Right atrium auricular region (tissue), 2 donors: ENCODE measurements at regions not wholly inside any gene's neighbourhood (a gene's known extent, or its start where the extent isn't known, plus 50 kb on each side); places are given as distances from the start of the nearest gene placed in this dataset.

ENCODE experiments used
- DNase-seq: peaks from one replicate; pipeline ENCODE4 v3.0.0-alpha.2; 2019; ENCODE audit warnings: low spot score
- H3K27ac ChIP-seq, 2 donors: fragments of 200-600 bp; sonication (generic); 1 replicate in 1 of 2; 2 replicates in 1 of 2; pipeline ENCODE4 v1.5.1; 2016 to 2019
- H3K27me3 ChIP-seq, 2 donors: fragments of 200-600 bp; sonication (generic); one replicate each; pipeline versions ENCODE4 v1.5.1 to v1.6.0; 2017 to 2019
- H3K36me3 ChIP-seq: fragments of 200-600 bp; sonication (generic); one replicate; pipeline ENCODE4 v1.5.1; 2016
- H3K4me1 ChIP-seq, 2 donors: fragments of 200-600 bp; sonication (generic); one replicate each; pipeline versions ENCODE4 v1.5.1 to v1.6.0; 2017 to 2019
- H3K4me3 ChIP-seq, 2 donors: fragments of 200-600 bp; sonication (generic); 1 replicate in 1 of 2; 2 replicates in 1 of 2; pipeline ENCODE4 v1.5.1; 2017 to 2019; ENCODE audit warnings: mild to moderate bottlenecking in 1 of 2, moderate library complexity in 1 of 2
- H3K9me3 ChIP-seq, 2 donors: fragments of 200-600 bp; sonication (generic); one replicate each; pipeline ENCODE4 v1.5.1; 2019
- CTCF ChIP-seq, 2 donors: fragments of 200-600 bp; sonication (generic); IDR thresholded peaks; one replicate each; pipeline ENCODE4 v1.5.1; 2019; ENCODE audit warnings: antibody characterized with exemption in 2 of 2

GRCh38 chr14:66117600-66117999 lies 368.6 kb upstream of the CCDC196 start:
- H3K27ac ChIP-seq: no peak overlapping the region
- H3K9me3 ChIP-seq: no peaks in the 10 kb centered on the region
- TF ChIP-seq CTCF (IDR thresholded peaks at IDR 0.05): no peak
- H3K4me1 ChIP-seq: no peaks in the 10 kb centered on the region
- H3K4me3 ChIP-seq: no peak overlapping the region
- H3K27me3 ChIP-seq: no peaks in the 10 kb centered on the region
- no peak for DNase-seq
- no peaks in the 10 kb centered on the region for H3K36me3 ChIP-seq

- Histone ChIP-seq H3K27ac (no peak overlapping the region), H3K4me1 (no peaks in the 10 kb centered on the region), H3K4me3 (no peak overlapping the region), H3K36me3 (no peaks in the 10 kb centered on the region), H3K27me3 (no peaks in the 10 kb centered on the region), H3K9me3 (no peaks in the 10 kb centered on the region)
- TF ChIP-seq CTCF (IDR thresholded peaks at IDR 0.05): no peak
- DNase-seq: no peak
Measured at GRCh38 chr14:66119606-66120231, 366.5 kb upstream of the CCDC196 start.

DNA sequence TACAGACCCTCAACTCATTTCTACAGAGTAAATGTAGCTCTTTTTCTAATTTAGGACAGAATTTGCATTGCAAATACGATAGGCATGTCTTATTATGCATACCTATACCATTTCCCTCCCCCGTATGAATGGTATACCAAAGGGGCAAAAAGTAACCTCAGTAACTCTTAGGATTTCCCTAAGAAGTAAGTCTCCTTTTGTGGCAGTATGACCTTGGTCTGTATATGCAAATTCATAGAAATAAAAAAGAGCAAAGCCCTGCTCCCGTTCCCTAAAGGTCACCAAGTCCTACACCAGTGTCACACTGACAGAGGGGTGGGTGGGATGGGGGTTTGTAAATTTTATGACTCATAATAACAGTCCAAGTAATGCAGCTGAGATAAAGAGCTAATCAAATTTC lies 365.8 kb upstream of the CCDC196 start:
- Histone ChIP-seq H3K9me3 (no peaks in the 10 kb centered on the region), H3K4me3 (no peak overlapping the region), H3K27me3 (no peaks in the 10 kb centered on the region), H3K36me3 (no peaks in the 10 kb centered on the region), H3K27ac (no peak overlapping the region), H3K4me1 (no peaks in the 10 kb centered on the region)
- TF ChIP-seq CTCF (IDR thresholded peaks at IDR 0.05): no peak
- no peak for DNase-seq

GRCh38 chr14:66121859-66122258 lies 364.3 kb upstream of the CCDC196 start:
- Histone ChIP-seq H3K9me3 (no peaks in the 10 kb centered on the region), H3K4me1 (no peaks in the 10 kb centered on the region), H3K27ac (no peak overlapping the region), H3K36me3 (no peaks in the 10 kb centered on the region), H3K4me3 (no peak overlapping the region), H3K27me3 (no peaks in the 10 kb centered on the region)
- TF ChIP-seq CTCF (IDR thresholded peaks at IDR 0.05): no peak
- DNase-seq: no peak

DNA sequence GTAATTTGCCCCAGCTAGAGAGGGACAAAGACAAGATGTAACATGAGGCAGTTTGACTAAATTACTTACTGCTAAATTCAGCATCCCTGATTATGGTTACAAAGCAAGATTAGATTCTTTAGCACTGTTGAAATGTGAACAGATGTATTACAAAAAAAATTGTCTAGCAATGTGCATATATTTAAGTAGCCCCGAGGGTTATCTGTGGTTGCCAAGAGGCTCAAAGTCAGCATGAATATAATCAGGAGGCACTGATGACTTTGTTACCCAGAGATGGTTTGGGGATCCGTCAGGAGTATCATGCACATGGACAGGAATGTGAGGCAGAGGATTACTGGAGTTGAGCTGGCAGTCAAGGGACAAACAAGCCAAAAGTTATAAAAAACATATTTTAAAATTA lies 356.9 kb upstream of the CCDC196 start:
- Histone ChIP-seq H3K4me1 (no peaks in the 10 kb centered on the region), H3K9me3 (no peaks in the 10 kb centered on the region), H3K4me3 (no peak overlapping the region), H3K36me3 (no peaks in the 10 kb centered on the region), H3K27me3 (no peaks in the 10 kb centered on the region), H3K27ac (no peak overlapping the region)
- no peak for TF ChIP-seq CTCF (IDR thresholded peaks at IDR 0.05)
- no peak for DNase-seq

GRCh38 chr14:66131111-66131510 lies 355.1 kb upstream of the CCDC196 start:
- Histone ChIP-seq H3K27me3 (no peaks in the 10 kb centered on the region), H3K9me3 (no peaks in the 10 kb centered on the region), H3K36me3 (no peaks in the 10 kb centered on the region), H3K4me3 (no peak overlapping the region), H3K4me1 (peaks cover 0 to 4% of the 10 kb centered on the region in 2 donors), H3K27ac (no peak overlapping the region)
- no peak for DNase-seq
- no peak for TF ChIP-seq CTCF (IDR thresholded peaks at IDR 0.05)
